ENCODE measurements at regions not wholly inside any gene's neighbourhood (a gene's known extent, or its start where the extent isn't known, plus 50 kb on each side); places are given as distances from the start of the nearest gene placed in this dataset.
A peak's percentile ranks its signal among the peaks of the same experiment; 100 is the strongest.

GRCh38 chr2:236499691-236500578, 69.7 kb upstream of the ACKR3 start:
- DNase-seq = no peak

- DNase-seq = no peak
Observed at GRCh38 chr2:236501026-236501425, 68.6 kb upstream of the ACKR3 start.

- no peak for DNase-seq
Observed at GRCh38 chr2:236501531-236501930, 68.1 kb upstream of the ACKR3 start.

- DNase-seq = no peak
Observed at GRCh38 chr2:236503100-236503499, 66.5 kb upstream of the ACKR3 start.

- DNase-seq = peak in 2 of 14 donors; percentile 3 to 16
Observed at GRCh38 chr2:236503583-236503982, 66.0 kb upstream of the ACKR3 start.

- DNase-seq = no peak
Observed at GRCh38 chr2:236505041-236505440, 64.6 kb upstream of the ACKR3 start.

GRCh38 chr2:236505648-236506047, 64.0 kb upstream of the ACKR3 start:
- DNase-seq = no peak

GRCh38 chr2:236507393-236508085, 62.1 kb upstream of the ACKR3 start:
- peak in 4 of 14 donors; percentile 14 to 57 (median 33) for DNase-seq

- DNase-seq = no peak
Observed at GRCh38 chr2:236508466-236508865, 61.2 kb upstream of the ACKR3 start.

GRCh38 chr2:236510034-236510433, 59.6 kb upstream of the ACKR3 start:
- no peak for DNase-seq

GRCh38 chr2:236511266-236511665, 58.4 kb upstream of the ACKR3 start:
- no peak for DNase-seq

GRCh38 chr2:236512267-236512666, 57.4 kb upstream of the ACKR3 start:
- no peak for DNase-seq

GRCh38 chr2:236512902-236513435, 56.7 kb upstream of the ACKR3 start:
- DNase-seq = peak in 7 of 14 donors; percentile 14 to 43 (median 17)

- DNase-seq = no peak
Observed at GRCh38 chr2:236513956-236514355, 55.7 kb upstream of the ACKR3 start.

- no peak for DNase-seq
Observed at GRCh38 chr2:236516708-236517107, 52.9 kb upstream of the ACKR3 start.

GRCh38 chr2:236517251-236518031, 52.2 kb upstream of the ACKR3 start:
- no peak for DNase-seq
